OCI-LY7 (cell line): ENCODE measurements at regions not wholly inside any gene's neighbourhood (a gene's known extent, or its start where the extent isn't known, plus 50 kb on each side); places are given as distances from the start of the nearest gene placed in this dataset.

Experiments
- BruUV-seq: library from RNA; stranded (reverse); fragments of 400-500 nt; replicated peaks from 2 replicates; lab custom pipeline; 2021; lab: Mats Ljungman, UMichigan
- CTCF ChIA-PET: fragments of 300-600 bp; sonication (Branson Sonifier 250); formaldehyde crosslinking; loops from one replicate; lab custom pipeline; 2022; ENCODE audit warnings: antibody characterized with exemption; ENCODE audit not compliant: unreplicated experiment; lab: Charles Lee
- POLR2A ChIA-PET: fragments of 300-600 bp; sonication (Branson Sonifier 250); formaldehyde crosslinking; loops from one replicate; lab custom pipeline; 2022; ENCODE audit warnings: antibody characterized with exemption; lab: Charles Lee
- DNase-seq: peaks from one replicate; pipeline ENCODE4 v3.0.0-alpha.2; 2015; ENCODE audit warnings: low spot score
- H2AFZ ChIP-seq: fragments of 200-600 bp; sonication (generic), shearing (Covaris generic); 2 replicates; pipeline ENCODE4 v1.6.1; 2014; ENCODE audit warnings: mild to moderate bottlenecking, antibody characterized with exemption, low read length, moderate library complexity
- H3K27ac ChIP-seq: fragments of 200-600 bp; sonication (generic); 2 replicates; pipeline ENCODE4 v1.5.1; 2014; ENCODE audit warnings: mixed run types, low read depth, mild to moderate bottlenecking, moderate library complexity, low read length, inconsistent platforms; ENCODE audit not compliant: poor library complexity, severe bottlenecking
- H3K36me3 ChIP-seq: fragments of 200-600 bp; sonication (generic); 2 replicates; pipeline ENCODE4 v1.6.1; 2014; ENCODE audit warnings: mild to moderate bottlenecking, antibody characterized with exemption, low read length, moderate library complexity, mixed read lengths; ENCODE audit not compliant: insufficient read depth
- H3K4me1 ChIP-seq: fragments of 200-600 bp; sonication (generic); 2 replicates; pipeline ENCODE4 v1.5.1; 2014; ENCODE audit warnings: mild to moderate bottlenecking, low read length; ENCODE audit not compliant: insufficient read depth, poor library complexity, severe bottlenecking
- H3K4me2 ChIP-seq: fragments of 200-600 bp; sonication (generic); 2 replicates; pipeline ENCODE4 v1.6.1; 2014; ENCODE audit warnings: mild to moderate bottlenecking, low read length
- H3K4me3 ChIP-seq: fragments of 200-600 bp; sonication (generic); 2 replicates; pipeline ENCODE4 v1.5.1; 2014; ENCODE audit warnings: mild to moderate bottlenecking, low read depth, low read length; ENCODE audit not compliant: poor library complexity, severe bottlenecking
- H3K79me2 ChIP-seq: fragments of 200-600 bp; sonication (generic); 2 replicates; pipeline ENCODE4 v1.6.1; 2016; ENCODE audit warnings: low read depth, mild to moderate bottlenecking, low read length, moderate library complexity, mixed read lengths; ENCODE audit not compliant: insufficient read depth
- H3K9me2 ChIP-seq: fragments of 200-600 bp; sonication (generic); 2 replicates; pipeline ENCODE4 v1.6.1; 2016; ENCODE audit warnings: mild to moderate bottlenecking, low read length, mixed read lengths; ENCODE audit not compliant: insufficient read depth
- H3K9me3 ChIP-seq: fragments of 200-600 bp; sonication (generic); 2 replicates; pipeline ENCODE4 v1.6.1; 2014; ENCODE audit warnings: mild to moderate bottlenecking, mixed run types, low read length, mixed read lengths
- H4K20me1 ChIP-seq: fragments of 200-600 bp; sonication (generic); 2 replicates; pipeline ENCODE4 v1.6.1; 2014; ENCODE audit warnings: mild to moderate bottlenecking, antibody characterized with exemption, low read length, moderate library complexity, mixed read lengths; ENCODE audit not compliant: insufficient read depth
- CTCF ChIP-seq: fragments of 200-600 bp; sonication (generic); conservative IDR thresholded peaks from 2 replicates; pipeline ENCODE4 v1.5.1; 2014; ENCODE audit warnings: mild to moderate bottlenecking, antibody characterized with exemption, low read length, moderate library complexity, mixed read lengths
- EZH2phosphoT487 ChIP-seq: fragments of 200-600 bp; sonication (generic); IDR thresholded peaks from 2 replicates; pipeline ENCODE4 v1.6.1; 2018; ENCODE audit warnings: low read depth, borderline replicate concordance, mild to moderate bottlenecking, mixed run types, antibody characterized with exemption, low read length, moderate library complexity, mixed read lengths
- intact Hi-C: fragments of 100-400 bp; cut with micrococcal nuclease; formaldehyde crosslinking; loops from one replicate; pipeline ENCODE4 v1.10.0; 2022; ENCODE audit not compliant: unreplicated experiment

- no peak for DNase-seq
- intact Hi-C loops = no loop called here
- Histone ChIP-seq H3K4me1 (no peaks in the 10 kb centered on the region), H3K9me2 (no peaks in the 10 kb centered on the region; the same call in 1 of the 2 replicates), H3K27ac (no peak overlapping the region), H3K9me3 (no peaks in the 10 kb centered on the region), H4K20me1 (no peaks in the 10 kb centered on the region), H3K4me3 (no peak overlapping the region), H3K36me3 (no peaks in the 10 kb centered on the region), H2AFZ (no peak overlapping the region), H3K79me2 (no peaks in the 10 kb centered on the region), H3K4me2 (no peak overlapping the region)
- CTCF ChIA-PET = no interaction called here
- no peak for TF ChIP-seq EZH2phosphoT487
- TF ChIP-seq CTCF = no peak
- POLR2A ChIA-PET = interaction anchor here (0.8 kb wide), 1 partner anchor 16 kb away, joined by 4 read pairs; no protein-coding TSS in a partner anchor
- no TSS peak for BruUV-seq
Observed at GRCh38 chr3:152538518-152538917, 269.8 kb downstream of the MBNL1 start.

GRCh38 chr3:152539191-152539764 lies 270.5 kb downstream of the MBNL1 start:
- POLR2A ChIA-PET = no interaction called here
- CTCF ChIA-PET = no interaction called here

More at GRCh38 chr3:152539191-152539764, 270.5 kb downstream of the MBNL1 start:
- Histone ChIP-seq H3K4me1 (no peaks in the 10 kb centered on the region), H2AFZ (no peak overlapping the region), H3K4me3 (no peak overlapping the region), H3K9me2 (no peaks in the 10 kb centered on the region; the same call in 1 of the 2 replicates), H3K36me3 (no peaks in the 10 kb centered on the region), H3K4me2 (no peak overlapping the region), H4K20me1 (no peaks in the 10 kb centered on the region), H3K79me2 (no peaks in the 10 kb centered on the region), H3K27ac (no peak overlapping the region), H3K9me3 (no peaks in the 10 kb centered on the region)
- TF ChIP-seq CTCF (peak; percentile 69), EZH2phosphoT487 (no peak)
- intact Hi-C loops = no loop called here
- DNase-seq = peak; percentile 16
- no TSS peak for BruUV-seq
